ENCODE measurements at regions not wholly inside any gene's neighbourhood (a gene's known extent, or its start where the extent isn't known, plus 50 kb on each side); places are given as distances from the start of the nearest gene placed in this dataset.
"Not testable (repeated sequence)": the region's sequence is repeated elsewhere in the genome, so short reads cannot be mapped to it uniquely, and the experiment has no call there.

DNA sequence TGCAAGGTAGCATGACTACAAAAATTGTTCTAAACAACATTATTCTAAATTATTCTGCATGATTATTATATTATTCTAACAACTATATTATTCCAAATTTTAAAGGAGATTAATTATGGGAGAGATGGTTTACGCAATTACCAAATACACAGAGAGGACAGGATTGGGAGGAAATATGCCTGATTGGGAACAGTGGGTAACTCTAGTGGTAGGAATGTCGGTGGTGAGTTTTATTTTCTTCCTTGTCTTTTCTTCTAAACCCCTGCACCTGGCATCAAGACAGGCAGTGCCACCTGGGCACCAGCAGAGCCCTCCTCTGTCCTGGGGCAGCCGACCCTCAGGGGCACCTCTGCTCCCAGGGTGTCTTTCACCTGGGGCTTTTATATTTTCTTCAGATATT is 357.6 kb downstream of the BCL2L11 start:
- TF ChIP-seq TAF1, POLR2A, POLR2AphosphoS5 (IDR thresholded peaks at IDR 0.05; ENCODE audit: low read depth, low read length): not testable (repeated sequence)

Measured in GM12891 (cell line).